SW 1271 (cell line): ENCODE measurements at regions not wholly inside any gene's neighbourhood (a gene's known extent, or its start where the extent isn't known, plus 50 kb on each side); places are given as distances from the start of the nearest gene placed in this dataset.
A peak's percentile ranks its signal among the peaks of the same experiment; 100 is the strongest.

Experiments used
- DNase-seq, 2 experiments: peaks; one replicate each; lab custom pipeline; 2025; lab: John Stamatoyannopoulos, UW

DNA sequence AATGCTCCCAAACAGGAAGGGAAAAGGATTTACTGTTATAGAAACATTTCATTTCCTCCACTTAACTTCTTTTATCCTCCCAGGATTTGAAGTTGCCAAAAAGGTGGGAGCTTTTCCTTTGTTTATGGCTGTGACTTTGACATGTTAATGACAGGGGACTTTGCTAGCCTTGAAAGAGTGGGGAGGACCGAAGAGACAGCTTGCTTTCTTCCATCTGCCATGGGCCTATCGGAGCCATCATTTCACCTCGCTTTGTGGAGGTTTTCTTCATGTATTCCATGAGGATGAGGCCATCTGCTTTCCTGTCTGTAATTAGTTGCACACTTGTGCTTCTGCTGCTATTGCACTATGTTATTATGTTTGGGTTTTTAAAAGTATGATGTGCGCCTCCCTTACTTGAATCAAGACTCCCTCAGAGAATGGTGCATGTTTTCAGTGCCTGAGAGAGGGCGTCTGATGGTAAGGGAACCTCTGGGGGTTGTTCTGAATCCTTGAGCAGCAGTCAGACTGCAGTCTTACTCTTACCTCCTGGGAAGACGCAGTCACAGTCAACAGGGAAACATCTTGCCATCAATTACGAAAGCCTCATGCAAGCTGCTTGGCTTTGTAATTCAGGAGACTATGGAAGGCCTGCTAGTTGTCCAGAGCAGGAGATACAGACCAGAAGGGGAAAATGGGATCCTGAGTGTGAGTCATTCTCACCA lies 173.3 kb upstream of the MGAT5 start:
- DNase-seq = no peak

- DNase-seq = no peak
Observed at GRCh38 chr2:134081238-134081938, 172.5 kb upstream of the MGAT5 start.

GRCh38 chr2:134083548-134083947 lies 170.3 kb upstream of the MGAT5 start:
- DNase-seq = no peak

DNA sequence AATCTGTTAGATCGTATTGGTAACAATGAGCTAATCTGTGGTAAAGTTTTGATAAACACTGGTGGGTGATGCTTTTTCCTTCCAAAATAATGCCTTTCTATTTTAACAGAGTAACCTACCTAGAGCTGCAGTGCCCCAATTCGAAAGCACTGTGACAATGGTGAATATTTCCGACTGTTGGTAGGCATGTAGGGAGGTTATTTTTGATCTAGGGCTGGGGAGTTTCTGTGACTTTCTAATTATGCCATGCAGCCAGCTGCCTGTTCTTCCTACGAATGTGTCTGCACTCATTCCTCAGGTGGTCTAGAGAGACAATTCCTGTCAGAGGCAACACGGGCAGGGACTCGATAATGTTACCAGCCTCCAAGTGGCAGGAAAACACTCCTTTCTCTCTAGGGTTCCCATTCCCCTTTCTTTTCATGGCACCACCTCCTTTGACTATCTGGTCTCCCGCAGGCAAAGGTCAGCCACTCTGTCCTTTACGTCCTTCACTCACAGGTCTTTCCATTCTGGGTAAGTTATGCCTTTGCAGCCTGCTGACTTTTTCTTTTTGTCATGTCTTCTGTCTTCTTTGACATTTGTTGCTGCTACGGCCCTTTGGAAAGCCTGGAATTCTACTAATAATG lies 167.2 kb upstream of the MGAT5 start:
- DNase-seq = no peak

DNA sequence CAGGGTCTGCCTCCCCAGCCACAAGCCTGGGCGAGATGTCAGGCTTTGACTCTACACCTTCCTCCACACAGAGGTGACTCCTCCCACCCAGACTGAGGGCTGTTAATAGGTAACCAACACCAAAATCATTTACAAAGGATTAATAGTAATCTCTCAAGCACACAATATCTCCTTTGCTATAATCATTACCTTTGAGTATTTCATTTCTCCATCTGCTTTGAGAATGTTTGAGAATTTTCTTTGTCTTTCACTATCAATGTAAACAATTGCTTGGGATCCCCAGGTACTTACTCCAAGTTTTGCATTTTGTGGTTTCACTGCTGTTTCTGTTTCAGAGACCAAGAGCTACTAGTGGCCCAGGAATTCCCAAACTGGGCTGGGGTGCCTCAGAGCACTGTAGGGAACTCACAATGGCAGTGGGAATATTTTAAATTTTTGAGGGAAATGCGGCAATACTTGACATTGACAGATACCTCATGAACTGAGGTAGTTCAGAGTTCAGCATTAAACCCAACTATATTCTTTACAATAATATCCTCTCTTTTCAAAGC lies 166.4 kb upstream of the MGAT5 start:
- DNase-seq = no peak

DNA sequence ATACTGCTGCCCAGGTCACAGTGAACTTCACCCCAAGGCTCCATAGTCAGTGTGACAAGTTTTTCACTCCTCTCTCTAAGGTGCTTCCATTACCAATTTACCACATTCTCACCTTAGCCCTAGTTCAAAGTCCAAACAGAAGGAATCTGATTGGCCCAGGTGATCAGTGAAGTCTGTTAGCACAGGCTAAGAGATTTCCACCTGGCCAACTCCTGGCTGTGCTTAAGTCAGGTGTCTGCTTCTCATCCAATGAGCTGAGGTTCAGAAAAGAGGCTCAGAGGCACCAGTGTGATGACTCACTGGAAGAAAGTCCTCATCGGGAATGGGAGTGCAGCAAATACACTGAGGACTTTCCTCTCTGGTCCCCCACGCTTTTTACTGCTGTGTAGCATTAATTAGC lies 164.4 kb upstream of the MGAT5 start:
- DNase-seq = no peak

- no peak for DNase-seq
Observed at GRCh38 chr2:134097740-134098139, 156.1 kb upstream of the MGAT5 start.

DNA sequence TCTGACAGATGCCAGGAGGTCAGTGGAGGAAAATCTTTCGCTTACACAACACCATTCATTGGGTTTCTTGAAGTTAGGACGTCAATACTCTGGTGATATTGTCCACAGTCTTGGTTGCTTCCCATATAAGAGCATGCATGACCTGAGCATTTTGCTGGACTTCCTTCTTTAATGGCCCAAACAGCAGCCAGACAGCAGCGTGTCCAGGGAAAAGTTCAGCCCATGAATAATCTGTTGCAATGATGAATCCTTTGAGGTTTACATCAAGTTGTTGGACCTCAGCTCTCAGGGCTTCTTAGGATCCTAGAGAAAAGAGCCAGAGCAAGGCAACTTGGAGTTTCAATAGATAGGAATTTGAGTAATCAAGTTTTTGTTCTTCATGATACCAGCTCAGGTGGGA lies 155.6 kb upstream of the MGAT5 start:
- no peak for DNase-seq

GRCh38 chr2:134099273-134099672 lies 154.6 kb upstream of the MGAT5 start:
- no peak for DNase-seq

- DNase-seq = no peak
Observed at GRCh38 chr2:134103196-134103595, 150.7 kb upstream of the MGAT5 start.

DNA sequence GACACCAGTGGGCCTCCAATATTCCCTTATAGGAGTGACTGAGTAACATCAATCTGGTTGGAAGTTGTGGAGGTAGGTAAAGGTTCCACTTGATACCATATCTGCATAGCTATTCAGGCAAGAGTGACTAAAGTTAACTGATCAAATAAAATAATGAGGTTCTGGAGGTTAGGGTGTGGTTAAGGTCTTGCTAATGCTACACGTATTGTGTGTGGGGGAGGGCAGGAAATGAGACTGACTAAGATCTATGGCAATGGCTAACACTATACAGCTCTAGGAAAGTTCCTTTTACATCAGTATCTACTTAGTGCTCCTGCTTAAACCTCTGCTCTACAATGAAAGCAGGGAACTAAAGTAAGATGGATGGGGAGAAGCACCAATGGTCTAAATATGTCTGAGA lies 149.1 kb upstream of the MGAT5 start:
- no peak for DNase-seq

- no peak for DNase-seq
Observed at GRCh38 chr2:134107402-134107801, 146.5 kb upstream of the MGAT5 start.

GRCh38 chr2:134108113-134108512 lies 145.8 kb upstream of the MGAT5 start:
- no peak for DNase-seq

DNA sequence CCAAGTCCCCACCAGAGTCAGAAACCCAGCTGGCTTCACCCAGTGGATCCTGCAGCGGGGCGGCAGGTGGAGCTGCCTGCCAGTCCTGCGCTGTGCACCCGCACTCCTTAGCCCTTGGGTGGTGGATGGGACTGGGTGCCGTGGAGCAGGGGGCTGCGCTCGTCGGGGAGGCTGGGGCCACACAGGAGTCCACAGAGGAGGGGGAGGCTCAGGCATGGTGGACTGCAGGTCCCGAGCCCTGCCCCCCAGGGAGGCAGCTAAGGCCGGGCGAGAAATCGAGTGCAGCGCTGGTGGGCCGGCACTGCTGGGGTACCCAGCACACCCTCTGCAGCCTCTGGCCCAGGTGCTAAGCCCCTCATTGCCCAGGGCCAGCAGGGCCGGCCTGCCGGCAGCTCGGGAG lies 144.6 kb upstream of the MGAT5 start:
- DNase-seq = no peak

GRCh38 chr2:134109725-134110124 lies 144.1 kb upstream of the MGAT5 start:
- DNase-seq = no peak

- DNase-seq = no peak
Observed at GRCh38 chr2:134110532-134110931, 143.3 kb upstream of the MGAT5 start.

DNA sequence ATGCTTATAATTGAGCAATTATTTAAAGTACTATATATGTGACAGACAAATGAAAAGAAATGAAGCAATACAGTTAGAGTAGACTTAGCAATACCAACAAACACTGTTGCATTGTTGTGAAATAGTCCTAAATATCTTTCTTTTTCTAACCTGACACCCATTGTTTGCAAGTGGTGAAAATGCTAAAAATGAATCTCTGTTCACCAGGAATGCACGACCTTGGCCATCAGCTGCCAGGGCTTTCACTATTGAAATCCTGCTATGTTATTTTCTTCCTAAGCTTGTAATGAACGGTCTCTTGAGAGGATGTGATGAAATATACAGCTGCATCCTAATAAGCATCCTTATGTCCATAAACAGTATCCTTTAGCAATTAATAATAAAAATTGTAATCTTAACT lies 136.2 kb upstream of the MGAT5 start:
- DNase-seq = no peak

DNA sequence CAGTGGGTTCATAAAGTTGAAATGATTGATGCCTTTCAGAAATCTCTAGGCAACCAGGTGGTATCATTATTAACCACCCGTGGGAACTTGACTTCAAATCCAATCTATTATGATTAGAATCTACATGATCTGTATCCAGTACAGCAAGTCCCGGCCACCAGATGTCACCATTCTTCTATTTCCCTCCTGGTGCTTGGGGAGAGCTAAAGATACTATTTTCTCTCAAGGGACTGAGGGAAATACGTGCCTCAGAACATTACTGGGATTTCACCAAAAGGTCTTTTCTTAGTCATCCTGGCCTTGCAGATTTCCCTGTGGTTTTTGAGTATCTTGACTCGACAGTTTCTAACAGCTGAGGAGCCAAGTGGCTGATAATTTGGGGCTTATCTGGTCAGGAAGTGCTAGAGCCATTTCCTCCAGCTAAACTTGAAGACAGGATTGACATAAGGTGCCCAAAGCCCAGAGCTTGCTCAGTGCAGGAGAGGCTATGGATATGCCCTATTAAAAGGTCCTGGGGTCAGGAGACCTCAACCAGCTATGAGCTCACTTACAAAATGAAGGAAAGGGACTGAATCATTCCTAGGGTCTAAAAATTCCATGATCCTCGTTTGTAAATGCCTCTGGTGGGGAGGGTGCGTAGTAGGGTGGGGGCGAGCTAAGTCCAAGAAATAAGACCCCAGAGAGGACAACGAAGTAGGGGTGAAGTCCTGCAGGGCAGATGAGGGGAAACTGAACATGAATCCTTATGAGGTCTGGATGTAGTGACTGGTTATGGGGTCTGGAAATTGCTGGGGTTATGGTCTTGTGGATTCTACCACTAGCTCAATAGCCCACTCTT lies 135.4 kb upstream of the MGAT5 start:
- DNase-seq = peak; percentile 53 to 93

DNA sequence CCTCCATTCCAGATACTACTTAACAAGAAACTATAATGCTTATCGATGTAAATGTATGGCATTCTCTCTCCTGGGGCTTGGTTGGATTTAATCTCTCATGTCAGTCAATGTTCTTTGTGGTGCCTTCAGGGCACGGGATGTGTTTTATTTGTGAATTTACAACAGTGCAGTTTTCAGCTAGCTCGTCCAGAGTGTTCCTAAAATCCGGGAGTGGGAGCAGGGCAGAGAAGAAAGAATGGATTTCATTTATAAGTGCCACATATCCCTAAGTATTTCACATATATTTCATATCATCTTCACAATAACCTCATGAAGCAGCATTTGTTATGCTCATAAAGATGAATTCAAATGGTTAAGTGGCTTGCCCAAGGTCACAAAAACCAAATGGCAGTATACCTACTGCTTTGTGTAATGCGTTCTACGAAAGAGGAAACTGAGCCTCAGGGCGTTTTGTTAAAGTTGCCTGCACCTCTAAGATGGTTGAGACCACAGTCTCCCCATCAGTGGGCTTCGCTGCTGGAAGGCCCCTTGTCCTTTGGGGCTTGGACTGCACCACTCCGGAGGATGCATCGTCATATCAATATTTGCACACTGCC lies 134.7 kb upstream of the MGAT5 start:
- DNase-seq = no peak

DNA sequence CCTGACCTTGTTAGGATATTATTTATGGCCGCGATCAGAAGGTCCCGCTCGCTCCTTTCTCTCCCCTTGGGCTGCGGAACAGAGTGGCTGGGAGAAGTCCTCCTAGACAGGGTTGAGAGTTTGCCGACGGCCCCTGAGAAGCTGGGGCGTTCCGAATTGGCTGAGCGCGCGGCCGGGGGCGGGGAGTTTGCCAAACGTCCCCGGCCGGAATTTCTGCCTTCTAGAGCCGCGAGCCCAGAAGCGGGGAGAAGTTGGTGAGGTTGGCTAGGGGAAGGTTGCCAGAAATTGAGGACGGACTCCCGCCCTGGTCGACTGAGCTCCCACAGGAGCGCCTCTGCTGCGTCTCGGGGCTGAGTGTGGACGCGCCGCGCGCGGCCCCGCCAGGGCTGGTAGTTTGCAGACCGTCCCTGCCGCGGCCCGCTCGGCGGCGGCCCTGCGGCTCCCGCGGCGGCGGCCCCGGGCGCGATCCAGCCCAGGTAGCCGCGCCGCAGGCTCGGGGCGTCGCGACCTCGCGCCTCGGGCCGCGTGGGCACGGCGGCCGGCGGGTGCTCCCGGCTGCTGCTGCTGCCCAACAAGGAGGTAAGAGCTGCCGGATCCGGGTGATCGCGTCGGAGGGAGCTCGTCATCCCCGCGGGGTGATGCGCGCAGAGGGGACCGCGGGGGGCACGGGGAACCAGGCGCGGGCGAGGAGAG lies 134.0 kb upstream of the MGAT5 start:
- DNase-seq = peak; percentile 79 to 89

- no peak for DNase-seq
Observed at GRCh38 chr2:134120406-134120732, 133.5 kb upstream of the MGAT5 start.
